ENCODE measurements at regions not wholly inside any gene's neighbourhood (a gene's known extent, or its start where the extent isn't known, plus 50 kb on each side); places are given as distances from the start of the nearest gene placed in this dataset.

GRCh38 chr9:96183751-96184150 lies 118.2 kb downstream of the HSD17B3 start:
- DNase-seq (ENCODE audit: low spot score) = no peak

GRCh38 chr9:96178153-96178552 lies 123.8 kb downstream of the HSD17B3 start:
- no peak for DNase-seq (ENCODE audit: low spot score)

- no peak for DNase-seq (ENCODE audit: low spot score)
Measured at GRCh38 chr9:96177719-96178028, 124.3 kb downstream of the HSD17B3 start.

GRCh38 chr9:96177005-96177718 lies 124.8 kb downstream of the HSD17B3 start:
- no peak for DNase-seq (ENCODE audit: low spot score)

GRCh38 chr9:96175796-96176195 lies 126.2 kb downstream of the HSD17B3 start:
- no peak for DNase-seq (ENCODE audit: low spot score)

- no peak for DNase-seq (ENCODE audit: low spot score)
Measured at GRCh38 chr9:96175001-96175400, 127.0 kb downstream of the HSD17B3 start.

- no peak for DNase-seq (ENCODE audit: low spot score)
Measured at GRCh38 chr9:96174371-96174770, 127.6 kb downstream of the HSD17B3 start.

- DNase-seq (ENCODE audit: low spot score) = no peak
Measured at GRCh38 chr9:96173640-96174039, 128.3 kb downstream of the HSD17B3 start.

- DNase-seq (ENCODE audit: low spot score) = no peak
Measured at GRCh38 chr9:96172797-96173196, 129.2 kb downstream of the HSD17B3 start.

- no peak for DNase-seq (ENCODE audit: low spot score)
Measured at GRCh38 chr9:96171728-96172127, 130.2 kb downstream of the HSD17B3 start.

GRCh38 chr9:96169901-96170300 lies 132.1 kb downstream of the HSD17B3 start:
- DNase-seq (ENCODE audit: low spot score) = no peak

GRCh38 chr9:96169484-96169883 lies 132.5 kb downstream of the HSD17B3 start:
- no peak for DNase-seq (ENCODE audit: low spot score)

- DNase-seq (ENCODE audit: low spot score) = no peak
Measured at GRCh38 chr9:96168882-96169281, 133.1 kb downstream of the HSD17B3 start.

- DNase-seq (ENCODE audit: low spot score) = no peak
Measured at GRCh38 chr9:96167011-96167410, 135.0 kb downstream of the HSD17B3 start.

GRCh38 chr9:96164268-96164683 lies 137.7 kb downstream of the HSD17B3 start:
- no peak for DNase-seq (ENCODE audit: low spot score)

- no peak for DNase-seq (ENCODE audit: low spot score)
Measured at GRCh38 chr9:96163712-96164111, 138.3 kb downstream of the HSD17B3 start.

- DNase-seq (ENCODE audit: low spot score) = no peak
Measured at GRCh38 chr9:96163161-96163560, 138.8 kb downstream of the HSD17B3 start.

GRCh38 chr9:96161819-96162218 lies 140.2 kb downstream of the HSD17B3 start:
- peak; percentile 45 for DNase-seq (ENCODE audit: low spot score)

GRCh38 chr9:96160866-96161265 lies 141.1 kb downstream of the HSD17B3 start:
- DNase-seq (ENCODE audit: low spot score) = no peak

GRCh38 chr9:96160168-96160567 lies 141.8 kb downstream of the HSD17B3 start:
- no peak for DNase-seq (ENCODE audit: low spot score)

GRCh38 chr9:96159596-96159995 lies 142.4 kb downstream of the HSD17B3 start:
- no peak for DNase-seq (ENCODE audit: low spot score)

GRCh38 chr9:96158909-96159575 lies 142.9 kb downstream of the HSD17B3 start:
- no peak for DNase-seq (ENCODE audit: low spot score)

- no peak for DNase-seq (ENCODE audit: low spot score)
Measured at GRCh38 chr9:96158147-96158546, 143.8 kb downstream of the HSD17B3 start.

- no peak for DNase-seq (ENCODE audit: low spot score)
Measured at GRCh38 chr9:96157675-96158074, 144.3 kb downstream of the HSD17B3 start.
